Ishikawa (cell line): ENCODE measurements at regions not wholly inside any gene's neighbourhood (a gene's known extent, or its start where the extent isn't known, plus 50 kb on each side); places are given as distances from the start of the nearest gene placed in this dataset.

Source experiments
- CEBPB ChIP-seq: IDR thresholded peaks from 2 replicates; pipeline ENCODE4 v1.6.1; 2012
- CREB1 ChIP-seq: IDR thresholded peaks from 2 replicates; pipeline ENCODE4 v1.6.1; 2012; ENCODE audit warnings: low read depth
- EGR1 ChIP-seq: IDR thresholded peaks from 2 replicates; pipeline ENCODE4 v1.6.1; 2012
- EP300 ChIP-seq: IDR thresholded peaks from 2 replicates; pipeline ENCODE4 v1.6.1; 2012; ENCODE audit warnings: borderline replicate concordance
- FOXM1 ChIP-seq: IDR thresholded peaks from 2 replicates; pipeline ENCODE4 v1.6.1; 2012; ENCODE audit warnings: low read depth, borderline replicate concordance
- MAX ChIP-seq: IDR thresholded peaks from 2 replicates; pipeline ENCODE4 v1.6.1; 2012
- NFIC ChIP-seq: IDR thresholded peaks from 2 replicates; pipeline ENCODE4 v1.6.1; 2012
- RAD21 ChIP-seq: IDR thresholded peaks from 2 replicates; pipeline ENCODE4 v1.6.1; 2012; ENCODE audit warnings: low read depth
- TAF1 ChIP-seq: IDR thresholded peaks from 2 replicates; pipeline ENCODE4 v1.6.1; 2012; ENCODE audit warnings: low read depth, mild to moderate bottlenecking
- TCF12 ChIP-seq: IDR thresholded peaks from 2 replicates; pipeline ENCODE4 v1.6.1; 2012; ENCODE audit warnings: low read depth
- TEAD4 ChIP-seq: IDR thresholded peaks from 2 replicates; pipeline ENCODE4 v1.6.1; 2012
- YY1 ChIP-seq: IDR thresholded peaks from 2 replicates; pipeline ENCODE4 v1.6.1; 2012; ENCODE audit warnings: low read depth
- ZBTB7A ChIP-seq: IDR thresholded peaks from 2 replicates; pipeline ENCODE4 v1.6.1; 2012; ENCODE audit warnings: low read depth
- TF ChIP-seq, protein P1 (sequence below): IDR thresholded peaks from 2 replicates; pipeline ENCODE4 v1.6.1; 2012; ENCODE audit warnings: low read depth, mild to moderate bottlenecking
- TF ChIP-seq, protein P2 (sequence below): IDR thresholded peaks from 2 replicates; pipeline ENCODE4 v1.6.1; 2012

DNA sequence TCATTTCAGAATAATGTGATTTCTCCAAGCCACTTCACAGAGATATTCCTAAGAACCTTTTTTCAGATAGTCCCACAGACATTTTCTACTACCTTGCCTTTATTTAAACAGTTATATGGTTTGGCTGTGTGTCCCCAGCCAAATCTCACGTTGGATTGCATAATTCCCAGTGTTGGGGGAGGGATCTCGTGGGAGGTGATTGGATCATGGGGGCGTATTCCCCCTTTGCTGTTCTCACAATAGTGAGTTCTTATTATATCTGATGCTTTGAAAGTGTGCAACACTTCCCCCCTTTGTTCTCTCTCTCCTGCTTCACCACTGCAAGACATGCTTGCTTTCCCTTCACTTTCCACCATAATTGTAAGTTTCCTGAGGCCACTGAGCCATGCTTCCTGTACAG lies 93.6 kb upstream of the ZNF678 start:
- TF ChIP-seq CEBPB = 0 out of 2 replicates have a peak, but pooled peaks have one; percentile 6
- TF ChIP-seq TEAD4 = no peak

DNA sequence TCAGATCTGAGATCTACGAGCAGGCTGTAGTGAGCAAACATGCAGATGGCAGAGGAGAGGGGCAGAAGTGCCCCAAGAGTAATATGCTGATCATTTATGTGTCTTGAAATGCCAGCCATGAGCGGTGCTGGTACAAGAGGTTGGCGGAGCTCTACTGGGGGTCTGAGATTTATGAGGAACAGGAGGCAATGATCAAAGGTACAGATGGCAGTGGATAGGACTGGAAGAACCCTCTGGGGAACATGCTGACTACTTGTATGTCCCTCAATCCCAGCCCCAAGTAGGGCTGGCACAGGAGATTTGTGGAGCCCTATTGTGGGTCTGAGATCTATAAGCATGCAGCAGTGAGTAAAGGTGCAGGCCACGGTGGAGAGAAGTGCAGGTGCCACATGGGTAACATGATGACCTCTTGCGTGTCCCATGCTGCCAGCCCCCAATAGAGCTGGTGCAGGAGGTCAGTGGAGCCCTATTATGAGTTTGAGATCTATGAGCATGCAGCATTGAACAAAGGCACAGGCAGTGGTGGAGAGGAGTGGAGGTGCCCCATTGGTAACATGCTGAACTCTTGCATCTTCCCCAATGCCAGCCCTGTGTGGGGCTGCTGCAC lies 97.2 kb upstream of the ZNF678 start:
- no peak for TF ChIP-seq FOXM1
- TF ChIP-seq, protein P1, sequence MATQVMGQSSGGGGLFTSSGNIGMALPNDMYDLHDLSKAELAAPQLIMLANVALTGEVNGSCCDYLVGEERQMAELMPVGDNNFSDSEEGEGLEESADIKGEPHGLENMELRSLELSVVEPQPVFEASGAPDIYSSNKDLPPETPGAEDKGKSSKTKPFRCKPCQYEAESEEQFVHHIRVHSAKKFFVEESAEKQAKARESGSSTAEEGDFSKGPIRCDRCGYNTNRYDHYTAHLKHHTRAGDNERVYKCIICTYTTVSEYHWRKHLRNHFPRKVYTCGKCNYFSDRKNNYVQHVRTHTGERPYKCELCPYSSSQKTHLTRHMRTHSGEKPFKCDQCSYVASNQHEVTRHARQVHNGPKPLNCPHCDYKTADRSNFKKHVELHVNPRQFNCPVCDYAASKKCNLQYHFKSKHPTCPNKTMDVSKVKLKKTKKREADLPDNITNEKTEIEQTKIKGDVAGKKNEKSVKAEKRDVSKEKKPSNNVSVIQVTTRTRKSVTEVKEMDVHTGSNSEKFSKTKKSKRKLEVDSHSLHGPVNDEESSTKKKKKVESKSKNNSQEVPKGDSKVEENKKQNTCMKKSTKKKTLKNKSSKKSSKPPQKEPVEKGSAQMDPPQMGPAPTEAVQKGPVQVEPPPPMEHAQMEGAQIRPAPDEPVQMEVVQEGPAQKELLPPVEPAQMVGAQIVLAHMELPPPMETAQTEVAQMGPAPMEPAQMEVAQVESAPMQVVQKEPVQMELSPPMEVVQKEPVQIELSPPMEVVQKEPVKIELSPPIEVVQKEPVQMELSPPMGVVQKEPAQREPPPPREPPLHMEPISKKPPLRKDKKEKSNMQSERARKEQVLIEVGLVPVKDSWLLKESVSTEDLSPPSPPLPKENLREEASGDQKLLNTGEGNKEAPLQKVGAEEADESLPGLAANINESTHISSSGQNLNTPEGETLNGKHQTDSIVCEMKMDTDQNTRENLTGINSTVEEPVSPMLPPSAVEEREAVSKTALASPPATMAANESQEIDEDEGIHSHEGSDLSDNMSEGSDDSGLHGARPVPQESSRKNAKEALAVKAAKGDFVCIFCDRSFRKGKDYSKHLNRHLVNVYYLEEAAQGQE = no peak
- no peak for TF ChIP-seq EGR1
- TF ChIP-seq, protein P2, sequence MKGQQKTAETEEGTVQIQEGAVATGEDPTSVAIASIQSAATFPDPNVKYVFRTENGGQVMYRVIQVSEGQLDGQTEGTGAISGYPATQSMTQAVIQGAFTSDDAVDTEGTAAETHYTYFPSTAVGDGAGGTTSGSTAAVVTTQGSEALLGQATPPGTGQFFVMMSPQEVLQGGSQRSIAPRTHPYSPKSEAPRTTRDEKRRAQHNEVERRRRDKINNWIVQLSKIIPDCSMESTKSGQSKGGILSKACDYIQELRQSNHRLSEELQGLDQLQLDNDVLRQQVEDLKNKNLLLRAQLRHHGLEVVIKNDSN = no peak
- no peak for TF ChIP-seq TCF12
- TF ChIP-seq TAF1 = no peak
- no peak for TF ChIP-seq CEBPB
- TF ChIP-seq MAX = no peak
- TF ChIP-seq YY1 = no peak
- no peak for TF ChIP-seq ZBTB7A
- no peak for TF ChIP-seq CREB1
- TF ChIP-seq NFIC = no peak
- TF ChIP-seq EP300 = no peak

DNA sequence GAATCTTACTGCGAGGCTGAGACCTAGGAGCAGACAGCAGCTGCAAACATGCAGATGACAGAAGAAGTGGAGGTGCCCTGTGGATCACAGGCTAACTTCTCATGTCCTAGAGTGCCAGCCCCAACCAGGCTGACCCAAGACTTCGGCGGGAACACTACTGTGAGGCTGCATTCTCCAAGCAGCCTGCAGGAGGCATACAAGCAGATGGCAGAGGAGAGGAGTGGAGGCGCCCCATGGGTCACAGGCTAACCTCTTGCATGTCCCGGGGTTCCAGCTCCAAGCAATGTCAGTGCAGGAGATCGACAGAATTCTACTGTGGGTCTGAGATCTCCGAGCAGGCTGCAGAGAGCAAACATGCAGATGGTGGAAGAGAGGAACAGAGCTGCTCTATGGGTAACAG lies 98.1 kb upstream of the ZNF678 start:
- no peak for TF ChIP-seq ZBTB7A
- no peak for TF ChIP-seq EGR1
- TF ChIP-seq TEAD4 = no peak
- no peak for TF ChIP-seq CREB1

DNA sequence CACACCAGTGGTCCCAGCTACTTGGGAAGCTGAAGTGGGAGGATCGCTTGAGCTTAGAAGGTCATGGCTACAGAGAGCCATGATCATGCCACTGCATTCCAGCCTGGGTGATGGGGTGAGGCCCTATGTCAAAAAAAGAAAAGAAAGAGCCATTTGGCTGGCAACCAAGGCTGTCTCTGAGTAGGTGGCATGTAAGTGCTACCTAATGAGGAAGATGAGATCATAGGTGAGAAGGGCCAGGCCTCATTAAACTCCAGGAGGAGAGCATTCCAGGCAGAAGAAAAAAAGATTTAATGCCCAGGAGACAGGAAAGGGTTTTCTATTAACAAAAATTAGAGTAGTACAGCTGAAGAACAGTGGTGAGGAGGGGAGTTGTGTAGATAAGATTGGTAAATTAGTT lies 103.4 kb upstream of the ZNF678 start:
- TF ChIP-seq TEAD4 (peak; percentile 69), NFIC (peak; percentile 75), EP300 (peak; percentile 34; the same call in 1 of the 2 replicates)
- TF ChIP-seq, protein P2 = no peak
- TF ChIP-seq, protein P1 = no peak

- TF ChIP-seq, protein P1 = no peak
- TF ChIP-seq TAF1 = no peak
- TF ChIP-seq MAX = no peak
- TF ChIP-seq ZBTB7A = no peak
- no peak for TF ChIP-seq TCF12
- TF ChIP-seq, protein P2 = no peak
- no peak for TF ChIP-seq NFIC
- no peak for TF ChIP-seq YY1
- no peak for TF ChIP-seq FOXM1
- no peak for TF ChIP-seq EGR1
- no peak for TF ChIP-seq TEAD4
- TF ChIP-seq CREB1 = no peak
- TF ChIP-seq EP300 = no peak
- TF ChIP-seq RAD21 = no peak
- TF ChIP-seq CEBPB = no peak
Observed at GRCh38 chr1:227459326-227459841, 104.0 kb upstream of the ZNF678 start.
